Gastroesophageal sphincter (tissue), 4 donors: ENCODE measurements at regions not wholly inside any gene's neighbourhood (a gene's known extent, or its start where the extent isn't known, plus 50 kb on each side); places are given as distances from the start of the nearest gene placed in this dataset.
"Not testable (repeated sequence)": the region's sequence is repeated elsewhere in the genome, so short reads cannot be mapped to it uniquely, and the experiment has no call there.

Source experiments
- ATAC-seq: fragments of 150-250 bp; one replicate; pipeline ENCODE4 v1.9.1; 2016; ENCODE audit warnings: mild to moderate bottlenecking, moderate library complexity
- H3K27ac ChIP-seq, 4 donors: fragments of 200-600 bp; sonication (generic) in 3 of 4; 1 replicate in 3 of 4; 2 replicates in 1 of 4; pipeline ENCODE4 v1.5.1; 2016 to 2019
- H3K27me3 ChIP-seq: fragments of 200-600 bp; sonication (generic); one replicate; pipeline ENCODE4 v1.5.1; 2019
- H3K36me3 ChIP-seq, 2 donors: fragments of 200-600 bp; sonication (generic); one replicate each; pipeline ENCODE4 v1.5.1; 2019; ENCODE audit warnings: control low read depth in 1 of 2
- H3K4me1 ChIP-seq, 3 donors: fragments of 200-600 bp; sonication (generic); 1 replicate in 2 of 3; 2 replicates in 1 of 3; pipeline ENCODE4 v1.5.1; 2016 to 2019; ENCODE audit warnings: control low read depth in 2 of 3
- H3K4me3 ChIP-seq, 2 donors: fragments of 200-600 bp; sonication (generic); one replicate each; pipeline ENCODE4 v1.5.1; 2019; ENCODE audit warnings: mild to moderate bottlenecking in 1 of 2, moderate library complexity in 1 of 2
- H3K9me3 ChIP-seq, 3 donors: fragments of 200-600 bp; sonication (generic); one replicate each; pipeline ENCODE4 v1.5.1; 2017 to 2019; ENCODE audit warnings: control low read depth in 2 of 3
- EP300 ChIP-seq: sonication (generic); formaldehyde crosslinking; IDR thresholded peaks from one replicate; pipeline ENCODE4 v1.6.1; 2017; ENCODE audit warnings: antibody characterized with exemption, mild to moderate bottlenecking
- POLR2A ChIP-seq, 2 donors: fragments of 450-650 bp; IDR thresholded peaks; one replicate each; pipeline ENCODE4 v1.6.1; 2017; ENCODE audit warnings: antibody characterized with exemption in 2 of 2, mild to moderate bottlenecking in 2 of 2, moderate library complexity in 1 of 2
- POLR2AphosphoS5 ChIP-seq: sonication (generic); formaldehyde crosslinking; IDR thresholded peaks from one replicate; pipeline ENCODE4 v1.6.1; 2017; ENCODE audit warnings: antibody characterized with exemption
- WGBS, 2 donors: methylation state at CpG; one replicate each; pipeline ENCODE4 v1.1.5; 2018; ENCODE audit warnings: low coverage in 1 of 2; 5-methylcytosine and 5-hydroxymethylcytosine counted together
- TF ChIP-seq, protein P1 (sequence below), 4 experiments: fragments of 200-600 bp in 2 of 4; fragments of 450-650 bp in 2 of 4; sonication (generic) in 1 of 4; IDR thresholded peaks; one replicate each; pipeline ENCODE4 v1.5.1; 2017 to 2019; ENCODE audit warnings: antibody characterized with exemption in 4 of 4, mild to moderate bottlenecking in 2 of 4, moderate library complexity in 2 of 4

DNA sequence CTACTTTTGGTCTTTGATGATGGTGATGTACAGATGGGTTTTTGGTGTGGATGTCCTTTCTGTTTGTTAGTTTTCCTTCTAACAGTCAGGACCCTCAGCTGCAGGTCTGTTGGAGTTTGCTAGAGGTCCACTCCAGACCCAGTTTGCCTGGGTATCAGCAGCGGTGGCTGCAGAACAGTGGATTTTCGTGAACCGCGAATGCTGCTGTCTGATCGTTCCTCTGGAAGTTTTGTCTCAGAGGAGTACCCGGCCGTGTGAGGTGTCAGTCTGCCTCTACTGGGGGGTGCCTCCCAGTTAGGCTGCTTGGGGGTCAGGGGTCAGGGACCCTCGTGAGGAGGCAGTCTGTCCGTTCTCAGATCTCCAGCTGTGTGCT is 56.6 kb upstream of the TNFAIP8 start:
- no CpG with 5 or more reads among the region's 9 CpGs for WGBS, 2 donors
- H3K36me3 ChIP-seq, H3K4me3 ChIP-seq, H3K27ac ChIP-seq, H3K9me3 ChIP-seq, ATAC-seq, H3K27me3 ChIP-seq: not testable (repeated sequence)
- peaks cover 0 to 28% (median 12%) of the 10 kb centered on the region in 3 donors for H3K4me1 ChIP-seq

DNA sequence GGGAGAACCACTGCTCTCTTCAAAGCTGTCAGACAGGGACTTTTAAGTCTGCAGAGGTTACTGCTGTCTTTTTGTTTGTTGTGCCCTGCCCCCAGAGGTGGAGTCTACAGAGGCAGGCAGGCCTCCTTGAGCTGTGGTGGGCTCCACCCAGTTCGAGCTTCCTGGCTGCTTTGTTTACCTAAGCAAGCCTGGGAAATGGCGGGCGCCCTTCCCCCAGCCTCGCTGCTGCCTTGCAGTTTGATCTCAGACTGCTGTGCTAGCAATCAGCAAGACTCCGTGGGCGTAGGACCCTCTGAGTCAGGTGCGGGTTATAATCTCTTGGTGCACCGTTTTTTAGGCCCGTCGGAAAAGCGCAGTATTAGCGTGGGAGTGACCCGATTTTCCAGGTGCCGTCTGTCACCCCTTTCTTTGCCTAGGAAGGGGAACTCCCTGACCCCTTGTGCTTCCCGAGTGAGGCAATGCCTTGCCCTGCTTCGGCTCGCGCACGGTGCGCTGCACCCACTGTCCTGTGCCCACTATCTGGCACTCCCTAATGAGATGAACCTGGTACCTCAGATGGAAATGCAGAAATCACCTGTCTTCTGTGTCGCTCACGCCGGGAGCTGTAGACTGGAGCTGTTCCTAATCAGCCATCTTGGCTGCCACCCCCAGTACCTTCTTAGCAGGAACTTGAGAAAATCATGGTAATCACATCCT is 56.1 kb upstream of the TNFAIP8 start:
- not testable (repeated sequence) for H3K27ac ChIP-seq, H3K4me3 ChIP-seq, H3K9me3 ChIP-seq, H3K36me3 ChIP-seq, ATAC-seq, H3K27me3 ChIP-seq
- peaks cover 0 to 33% (median 14%) of the 10 kb centered on the region in 3 donors for H3K4me1 ChIP-seq
- 92 to 100% methylated on average over 2 to 4 of the region's 23 CpGs for WGBS, 2 donors

DNA sequence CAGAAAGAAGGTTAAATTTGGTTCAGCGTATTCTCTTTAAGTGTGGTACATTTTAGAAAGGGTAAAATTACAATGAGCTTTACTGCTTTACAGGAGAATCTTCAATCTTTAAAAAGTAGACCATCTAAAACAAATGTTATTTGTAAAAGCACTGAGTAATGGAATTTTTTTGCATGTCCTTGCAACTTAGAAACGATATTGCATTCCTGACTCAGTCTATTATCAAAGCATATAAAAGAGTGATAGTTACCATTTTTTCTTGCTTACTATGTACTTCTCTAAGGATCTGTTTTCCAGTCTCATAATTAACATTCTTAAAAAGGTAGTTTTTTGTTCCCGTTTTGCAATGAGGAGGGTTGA is 55.5 kb upstream of the TNFAIP8 start:
- Histone ChIP-seq H3K4me3 (no peak overlapping the region), H3K4me1 (peaks cover 0 to 37% (median 14%) of the 10 kb centered on the region in 3 donors), H3K9me3 (no peaks in the 10 kb centered on the region), H3K27ac (no peak overlapping the region), H3K27me3 (no peaks in the 10 kb centered on the region), H3K36me3 (no peaks in the 10 kb centered on the region)
- no peak for ATAC-seq
- TF ChIP-seq, protein P1, sequence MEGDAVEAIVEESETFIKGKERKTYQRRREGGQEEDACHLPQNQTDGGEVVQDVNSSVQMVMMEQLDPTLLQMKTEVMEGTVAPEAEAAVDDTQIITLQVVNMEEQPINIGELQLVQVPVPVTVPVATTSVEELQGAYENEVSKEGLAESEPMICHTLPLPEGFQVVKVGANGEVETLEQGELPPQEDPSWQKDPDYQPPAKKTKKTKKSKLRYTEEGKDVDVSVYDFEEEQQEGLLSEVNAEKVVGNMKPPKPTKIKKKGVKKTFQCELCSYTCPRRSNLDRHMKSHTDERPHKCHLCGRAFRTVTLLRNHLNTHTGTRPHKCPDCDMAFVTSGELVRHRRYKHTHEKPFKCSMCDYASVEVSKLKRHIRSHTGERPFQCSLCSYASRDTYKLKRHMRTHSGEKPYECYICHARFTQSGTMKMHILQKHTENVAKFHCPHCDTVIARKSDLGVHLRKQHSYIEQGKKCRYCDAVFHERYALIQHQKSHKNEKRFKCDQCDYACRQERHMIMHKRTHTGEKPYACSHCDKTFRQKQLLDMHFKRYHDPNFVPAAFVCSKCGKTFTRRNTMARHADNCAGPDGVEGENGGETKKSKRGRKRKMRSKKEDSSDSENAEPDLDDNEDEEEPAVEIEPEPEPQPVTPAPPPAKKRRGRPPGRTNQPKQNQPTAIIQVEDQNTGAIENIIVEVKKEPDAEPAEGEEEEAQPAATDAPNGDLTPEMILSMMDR (IDR thresholded peaks at IDR 0.05) = no peak
- TF ChIP-seq EP300 (no peak), POLR2AphosphoS5 (no peak), POLR2A (IDR thresholded peaks at IDR 0.05) (no peak)
- WGBS, 2 donors = 77 to 84% methylated on average over 3 of the region's 3 CpGs

DNA sequence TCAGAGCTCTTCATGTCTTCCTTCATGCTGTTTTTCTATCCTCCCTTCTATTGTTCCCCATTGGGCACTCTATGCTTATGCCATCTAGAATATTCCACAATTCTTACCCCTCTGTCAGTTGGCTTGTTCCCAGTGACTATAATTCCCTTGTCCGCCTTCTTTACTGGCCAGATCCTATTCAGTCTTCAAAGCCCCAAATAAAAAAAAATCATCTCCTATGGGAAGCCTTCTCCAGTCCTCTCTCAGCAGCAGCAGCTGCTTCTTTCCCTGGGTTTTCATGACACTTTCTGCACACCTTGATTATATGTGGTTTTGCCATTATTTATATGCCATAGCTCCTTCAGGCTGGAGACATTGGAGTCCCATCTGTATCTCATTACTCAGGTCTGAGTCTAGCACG is 54.6 kb upstream of the TNFAIP8 start:
- Histone ChIP-seq H3K27me3 (no peaks in the 10 kb centered on the region), H3K36me3 (no peaks in the 10 kb centered on the region), H3K9me3 (no peaks in the 10 kb centered on the region), H3K4me1 (peaks cover 0 to 37% (median 14%) of the 10 kb centered on the region in 3 donors), H3K27ac (no peak overlapping the region), H3K4me3 (no peak overlapping the region)
- TF ChIP-seq POLR2A (IDR thresholded peaks at IDR 0.05) = no peak
- TF ChIP-seq POLR2AphosphoS5 = no peak
- WGBS, 2 donors = 89 to 100% methylated on average over 2 of the region's 2 CpGs
- no peak for ATAC-seq

DNA sequence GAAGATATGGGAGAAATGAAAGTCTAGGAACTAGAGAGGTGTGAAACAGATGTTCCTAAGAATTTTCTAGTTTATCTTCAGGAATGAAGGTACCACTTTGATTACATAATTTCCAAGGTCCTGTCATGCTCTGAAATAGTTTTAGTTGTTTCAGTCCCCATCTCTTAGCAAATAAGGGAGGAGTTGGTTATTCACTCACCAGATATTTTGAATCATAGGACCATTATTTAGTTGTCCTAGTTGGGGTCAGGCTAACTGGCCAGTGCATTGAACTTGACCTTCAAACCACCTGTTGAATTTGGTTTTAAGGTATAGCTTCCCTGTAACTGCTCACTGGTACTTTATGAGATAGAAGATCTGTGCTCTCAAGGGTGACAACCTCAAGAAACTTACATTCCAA is 53.9 kb upstream of the TNFAIP8 start:
- no peaks in the 10 kb centered on the region for H3K9me3 ChIP-seq
- no peaks in the 10 kb centered on the region for H3K27me3 ChIP-seq
- no peak for ATAC-seq
- H3K27ac ChIP-seq = no peak overlapping the region
- TF ChIP-seq POLR2AphosphoS5 (no peak), EP300 (no peak), POLR2A (IDR thresholded peaks at IDR 0.05) (no peak)
- TF ChIP-seq, protein P1 (IDR thresholded peaks at IDR 0.05) = no peak
- no peaks in the 10 kb centered on the region for H3K36me3 ChIP-seq
- H3K4me3 ChIP-seq = no peak overlapping the region
- H3K4me1 ChIP-seq = peaks cover 0 to 37% (median 14%) of the 10 kb centered on the region in 3 donors

DNA sequence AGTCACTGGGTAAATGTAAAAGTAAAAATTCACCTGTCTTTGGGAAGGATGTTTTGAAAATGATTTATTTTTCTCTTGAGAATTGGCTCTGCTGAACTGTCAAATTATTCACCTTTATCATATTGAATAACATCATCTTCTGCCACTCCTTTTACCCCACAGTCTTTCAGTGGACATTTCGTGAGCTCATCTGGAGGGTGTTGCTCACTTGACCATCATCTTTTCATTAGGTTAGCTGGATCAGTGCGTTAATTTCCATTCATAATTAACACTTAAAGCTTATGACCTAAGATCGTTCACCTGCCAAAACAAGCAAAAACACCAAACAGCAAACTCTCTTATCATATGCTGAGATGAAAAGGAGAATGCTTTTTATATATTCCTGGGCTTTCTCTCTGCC is 53.4 kb upstream of the TNFAIP8 start:
- WGBS, 2 donors = 67 to 78% methylated on average over 1 to 3 of the region's 3 CpGs
- no peak overlapping the region for H3K4me3 ChIP-seq
- H3K36me3 ChIP-seq = no peaks in the 10 kb centered on the region
- H3K4me1 ChIP-seq = peaks cover 0 to 37% (median 14%) of the 10 kb centered on the region in 3 donors
- no peak for TF ChIP-seq POLR2A (IDR thresholded peaks at IDR 0.05)
- TF ChIP-seq, protein P1 (IDR thresholded peaks at IDR 0.05) = no peak
- no peak for TF ChIP-seq EP300
- TF ChIP-seq POLR2AphosphoS5 = no peak
- peak overlapping the region; percentile 10 to 63 (median 36) for H3K27ac ChIP-seq
- no peak for ATAC-seq
- no peaks in the 10 kb centered on the region for H3K9me3 ChIP-seq
- no peaks in the 10 kb centered on the region for H3K27me3 ChIP-seq
